IMR-90 (cell line): ENCODE measurements at regions not wholly inside any gene's neighbourhood (a gene's known extent, or its start where the extent isn't known, plus 50 kb on each side); places are given as distances from the start of the nearest gene placed in this dataset.

Experiments used
- ATAC-seq: fragments of 200-7000 bp; cut with Tn5 transposase; 2 replicates; pipeline ENCODE4 v1.9.1; 2020; ENCODE audit warnings: low read depth, mild to moderate bottlenecking, moderate library complexity
- BruUV-seq: library from RNA; stranded (reverse); fragments of 400-500 nt; replicated peaks from 2 replicates; lab custom pipeline; 2021; lab: Mats Ljungman, UMichigan
- CTCF ChIA-PET: fragments of 300-600 bp; formaldehyde crosslinking; extraction: SDS; loops from one replicate; lab custom pipeline; 2021; ENCODE audit warnings: antibody characterized with exemption; lab: Yijun Ruan, JAX
- POLR2A ChIA-PET: fragments of 300-600 bp; sonication (Branson Sonifier 250); formaldehyde crosslinking; loops from one replicate; lab custom pipeline; 2022; ENCODE audit warnings: antibody characterized with exemption; ENCODE audit not compliant: unreplicated experiment; lab: Charles Lee
- DNase-seq: peaks from one replicate; pipeline ENCODE4 v3.0.0; 2013
- H2AFZ ChIP-seq: replicated peaks from 2 replicates; pipeline ENCODE3; 2013; ENCODE audit warnings: low read length, mild to moderate bottlenecking; ENCODE audit not compliant: poor library complexity
- H2AK5ac ChIP-seq: 2 replicates; pipeline ENCODE4 v1.6.1; 2013; ENCODE audit warnings: low read depth, low read length, inconsistent platforms
- H2AK9ac ChIP-seq: replicated peaks from 2 replicates; pipeline ENCODE3; 2013; ENCODE audit warnings: mild to moderate bottlenecking, low read depth, low read length, moderate library complexity; ENCODE audit not compliant: poor library complexity
- H2BK120ac ChIP-seq: 2 replicates; pipeline ENCODE4 v1.6.1; 2013; ENCODE audit warnings: low read depth, low read length, inconsistent platforms
- H2BK15ac ChIP-seq: 3 replicates; pipeline ENCODE4 v1.6.1; 2013; ENCODE audit warnings: low read depth, low read length, inconsistent platforms
- H2BK20ac ChIP-seq: 2 replicates; pipeline ENCODE4 v1.6.1; 2013; ENCODE audit warnings: low read depth, mild to moderate bottlenecking, inconsistent platforms, low read length, moderate library complexity
- H2BK5ac ChIP-seq: 2 replicates; pipeline ENCODE4 v1.6.1; 2013; ENCODE audit warnings: mild to moderate bottlenecking, low read depth, low read length, inconsistent platforms; ENCODE audit not compliant: poor library complexity, severe bottlenecking
- H3K14ac ChIP-seq: replicated peaks from 2 replicates; pipeline ENCODE4 v1.6.1; 2013; ENCODE audit warnings: low read depth, low read length, inconsistent platforms
- H3K18ac ChIP-seq: 2 replicates; pipeline ENCODE4 v1.6.1; 2013; ENCODE audit warnings: low read depth, low read length, control low read depth
- H3K23ac ChIP-seq: 2 replicates; pipeline ENCODE4 v1.6.1; 2013; ENCODE audit warnings: low read depth, low read length, inconsistent platforms
- H3K27ac ChIP-seq: 2 replicates; pipeline ENCODE4 v1.5.1; 2013; ENCODE audit warnings: mild to moderate bottlenecking, control low read depth, low read length; ENCODE audit not compliant: insufficient read depth
- H3K27me3 ChIP-seq: 2 replicates; pipeline ENCODE4 v1.6.1; 2013; ENCODE audit warnings: low read length; ENCODE audit not compliant: control insufficient read depth, insufficient read depth
- H3K36me3 ChIP-seq: 2 replicates; pipeline ENCODE4 v1.6.1; 2013; ENCODE audit warnings: low read length, mixed read lengths; ENCODE audit not compliant: control insufficient read depth, insufficient read depth
- H3K4ac ChIP-seq: 2 replicates; pipeline ENCODE4 v1.6.1; 2013; ENCODE audit warnings: low read depth, low read length, inconsistent platforms
- H3K4me1 ChIP-seq: 2 replicates; pipeline ENCODE4 v1.6.1; 2013; ENCODE audit warnings: low read length, mixed read lengths; ENCODE audit not compliant: control insufficient read depth, insufficient read depth
- H3K4me2 ChIP-seq: 2 replicates; pipeline ENCODE4 v1.6.1; 2013; ENCODE audit warnings: low read depth, mild to moderate bottlenecking, control low read depth, low read length, moderate library complexity
- H3K4me3 ChIP-seq: 2 replicates; pipeline ENCODE4 v1.5.1; 2013; ENCODE audit warnings: low read depth, mild to moderate bottlenecking, control low read depth, low read length, moderate library complexity; ENCODE audit not compliant: insufficient read depth
- H3K56ac ChIP-seq: 2 replicates; pipeline ENCODE4 v1.6.1; 2013; ENCODE audit warnings: low read length, inconsistent platforms; ENCODE audit not compliant: insufficient read depth; ENCODE audit errors: extremely low read depth
- H3K79me1 ChIP-seq, 2 experiments: 2 replicates each; pipeline ENCODE4 v1.6.1; 2013; ENCODE audit warnings: low read length in 2 of 2, inconsistent platforms in 1 of 2, low read depth in 1 of 2
- H3K9ac ChIP-seq: 2 replicates; pipeline ENCODE4 v1.6.1; 2013; ENCODE audit warnings: low read depth, low read length, control low read depth
- H3K9me1 ChIP-seq: 2 replicates; pipeline ENCODE4 v1.6.1; 2013; ENCODE audit warnings: low read length, inconsistent platforms; ENCODE audit not compliant: insufficient read depth
- H3K9me3 ChIP-seq: 2 replicates; pipeline ENCODE4 v1.6.1; 2013; ENCODE audit warnings: low read length; ENCODE audit not compliant: control insufficient read depth, insufficient read depth
- H4K20me1 ChIP-seq: 2 replicates; pipeline ENCODE4 v1.6.1; 2013; ENCODE audit warnings: low read length, inconsistent platforms; ENCODE audit not compliant: insufficient read depth
- H4K5ac ChIP-seq: 2 replicates; pipeline ENCODE4 v1.6.1; 2013; ENCODE audit warnings: mild to moderate bottlenecking, low read depth, low read length, control low read depth
- H4K8ac ChIP-seq, 2 experiments: 2 replicates each; pipeline ENCODE4 v1.6.1; 2013; ENCODE audit warnings: low read depth in 2 of 2, low read length in 2 of 2, control low read depth in 1 of 2, inconsistent platforms in 1 of 2
- H4K91ac ChIP-seq: 2 replicates; pipeline ENCODE4 v1.6.1; 2013; ENCODE audit warnings: low read depth, low read length, inconsistent platforms; ENCODE audit not compliant: insufficient read depth
- CHD1 ChIP-seq: IDR thresholded peaks from 2 replicates; pipeline ENCODE4 v1.6.1; 2012; ENCODE audit warnings: low read depth, low read length, improper control_type of control experiment
- FOS ChIP-seq: fragments of 150-350 bp; IDR thresholded peaks from 2 replicates; pipeline ENCODE4 v1.6.1; 2016; ENCODE audit warnings: low read depth, low read length
- MAFK ChIP-seq: IDR thresholded peaks from 2 replicates; pipeline ENCODE4 v1.6.1; 2012; ENCODE audit warnings: low read depth, low read length, improper control_type of control experiment
- POLR2A ChIP-seq: IDR thresholded peaks from 2 replicates; pipeline ENCODE4 v1.6.1; 2012; ENCODE audit warnings: mild to moderate bottlenecking, low read depth, low read length
- RCOR1 ChIP-seq: IDR thresholded peaks from 2 replicates; pipeline ENCODE4 v1.6.1; 2012; ENCODE audit warnings: mild to moderate bottlenecking, low read length, improper control_type of control experiment; ENCODE audit not compliant: insufficient replicate concordance
- WGBS, 2 experiments: methylation state at CpG; one replicate each; pipeline versions ENCODE4 v1.1.5 to v1.1.7; 2013; ENCODE audit warnings: missing lambda C conversion rate in 2 of 2; ENCODE audit not compliant: insufficient read length in 1 of 2; ENCODE audit errors: extremely low coverage in 2 of 2; 5-methylcytosine and 5-hydroxymethylcytosine counted together
- dilution Hi-C: fragments of 300-500 bp; cut with HindIII; formaldehyde crosslinking; loops from one replicate; pipeline ENCODE4 v1.14.3; 2018; ENCODE audit warnings: low sequenced_read_pairs; ENCODE audit not compliant: unreplicated experiment
- in situ Hi-C: fragments of 300-500 bp; cut with MboI; formaldehyde crosslinking; loops from 3 replicates; pipeline ENCODE4 v1.14.3; 2019; ENCODE audit warnings: low sequenced_read_pairs, inconsistent platforms, mixed read lengths
- intact Hi-C: fragments of 100-400 bp; cut with micrococcal nuclease; formaldehyde crosslinking; loops from 2 replicates; pipeline ENCODE4 v1.10.0; 2022
- TF ChIP-seq, protein P1 (sequence below): fragments of 150-350 bp; IDR thresholded peaks from 2 replicates; pipeline ENCODE4 v1.6.1; 2017; ENCODE audit warnings: mild to moderate bottlenecking, antibody characterized with exemption, low read length, low read depth
- TF ChIP-seq, protein P2 (sequence below): conservative IDR thresholded peaks from 2 replicates; pipeline ENCODE4 v1.5.1; 2012; ENCODE audit warnings: mild to moderate bottlenecking, low read depth, low read length, improper control_type of control experiment

DNA sequence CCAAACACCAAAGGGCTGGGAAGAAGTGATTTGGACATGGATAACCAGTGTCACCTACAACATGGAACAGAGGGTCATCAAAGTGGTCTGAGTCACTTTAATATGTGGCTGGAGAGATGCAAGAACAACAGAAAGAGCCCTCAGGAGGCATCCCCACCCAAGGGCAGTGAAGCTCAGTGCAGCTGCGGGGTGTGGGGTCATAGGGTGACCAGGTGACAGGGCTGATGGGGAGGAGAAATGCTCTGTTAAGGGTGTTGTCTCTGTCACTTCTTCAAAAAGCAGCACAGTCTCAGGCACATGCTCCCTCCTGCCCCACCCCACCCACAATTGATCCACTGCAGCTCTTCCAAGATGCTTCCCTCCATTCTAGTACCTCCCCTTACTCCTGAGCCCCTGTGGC, 819.1 kb downstream of the KCNJ18 start:
- no peak overlapping the region for H3K18ac ChIP-seq
- ChIA-PET POLR2A (no interaction called here), CTCF (no interaction called here)
- peaks cover 17% of the 10 kb centered on the region for H3K9me3 ChIP-seq
- H3K56ac ChIP-seq = no peak overlapping the region
- H2BK20ac ChIP-seq = no peak overlapping the region
- H2BK15ac ChIP-seq = no peak overlapping the region
- H2AFZ ChIP-seq = no peak overlapping the region
- DNase-seq = no peak
- no peak overlapping the region for H2AK9ac ChIP-seq
- H4K5ac ChIP-seq = no peak overlapping the region
- no peak overlapping the region for H3K14ac ChIP-seq
- no peaks in the 10 kb centered on the region for H3K27me3 ChIP-seq
- no peak overlapping the region for H3K4ac ChIP-seq
- dilution Hi-C loops (no loop called here), intact Hi-C loops (no loop called here), in situ Hi-C loops (no loop called here)
- H2BK120ac ChIP-seq = no peak overlapping the region
- TF ChIP-seq, protein P1, sequence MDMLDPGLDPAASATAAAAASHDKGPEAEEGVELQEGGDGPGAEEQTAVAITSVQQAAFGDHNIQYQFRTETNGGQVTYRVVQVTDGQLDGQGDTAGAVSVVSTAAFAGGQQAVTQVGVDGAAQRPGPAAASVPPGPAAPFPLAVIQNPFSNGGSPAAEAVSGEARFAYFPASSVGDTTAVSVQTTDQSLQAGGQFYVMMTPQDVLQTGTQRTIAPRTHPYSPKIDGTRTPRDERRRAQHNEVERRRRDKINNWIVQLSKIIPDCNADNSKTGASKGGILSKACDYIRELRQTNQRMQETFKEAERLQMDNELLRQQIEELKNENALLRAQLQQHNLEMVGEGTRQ = no peak
- TF ChIP-seq FOS = no peak
- TF ChIP-seq CHD1 = no peak
- TF ChIP-seq, protein P2, sequence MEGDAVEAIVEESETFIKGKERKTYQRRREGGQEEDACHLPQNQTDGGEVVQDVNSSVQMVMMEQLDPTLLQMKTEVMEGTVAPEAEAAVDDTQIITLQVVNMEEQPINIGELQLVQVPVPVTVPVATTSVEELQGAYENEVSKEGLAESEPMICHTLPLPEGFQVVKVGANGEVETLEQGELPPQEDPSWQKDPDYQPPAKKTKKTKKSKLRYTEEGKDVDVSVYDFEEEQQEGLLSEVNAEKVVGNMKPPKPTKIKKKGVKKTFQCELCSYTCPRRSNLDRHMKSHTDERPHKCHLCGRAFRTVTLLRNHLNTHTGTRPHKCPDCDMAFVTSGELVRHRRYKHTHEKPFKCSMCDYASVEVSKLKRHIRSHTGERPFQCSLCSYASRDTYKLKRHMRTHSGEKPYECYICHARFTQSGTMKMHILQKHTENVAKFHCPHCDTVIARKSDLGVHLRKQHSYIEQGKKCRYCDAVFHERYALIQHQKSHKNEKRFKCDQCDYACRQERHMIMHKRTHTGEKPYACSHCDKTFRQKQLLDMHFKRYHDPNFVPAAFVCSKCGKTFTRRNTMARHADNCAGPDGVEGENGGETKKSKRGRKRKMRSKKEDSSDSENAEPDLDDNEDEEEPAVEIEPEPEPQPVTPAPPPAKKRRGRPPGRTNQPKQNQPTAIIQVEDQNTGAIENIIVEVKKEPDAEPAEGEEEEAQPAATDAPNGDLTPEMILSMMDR = no peak
- no peak for TF ChIP-seq MAFK
- no peak for TF ChIP-seq POLR2A
- TF ChIP-seq RCOR1 = no peak
- no peak for ATAC-seq
- H3K27ac ChIP-seq = no peak overlapping the region
- H3K36me3 ChIP-seq = no peaks in the 10 kb centered on the region
- WGBS, 2 experiments = no CpG with 5 or more reads among the region's 1 CpG
- H4K8ac ChIP-seq = no peak overlapping the region
- no peak overlapping the region for H4K91ac ChIP-seq
- no TSS peak for BruUV-seq
- no peak overlapping the region for H2AK5ac ChIP-seq
- H3K9me1 ChIP-seq = no peaks in the 10 kb centered on the region
- no peak overlapping the region for H3K9ac ChIP-seq
- H3K4me2 ChIP-seq = no peak overlapping the region
- H2BK5ac ChIP-seq = no peak overlapping the region
- no peaks in the 10 kb centered on the region for H3K79me1 ChIP-seq
- H3K4me1 ChIP-seq = no peaks in the 10 kb centered on the region
- H4K20me1 ChIP-seq = no peaks in the 10 kb centered on the region
- no peak overlapping the region for H3K4me3 ChIP-seq
- no peak overlapping the region for H3K23ac ChIP-seq
